ENCODE measurements at regions not wholly inside any gene's neighbourhood (a gene's known extent, or its start where the extent isn't known, plus 50 kb on each side); places are given as distances from the start of the nearest gene placed in this dataset.
"Not testable (repeated sequence)": the region's sequence is repeated elsewhere in the genome, so short reads cannot be mapped to it uniquely, and the experiment has no call there.

- H3K36me3 ChIP-seq; H3K9me3 ChIP-seq; H3K4me3 ChIP-seq; ATAC-seq; H3K27me3 ChIP-seq; H3K27ac ChIP-seq; DNase-seq; H3K4me1 ChIP-seq; intact Hi-C loops (cut with DNase I): not testable (repeated sequence)
- WGBS (ENCODE audit: insufficient coverage, low coverage, low lambda C conversion rate, missing lambda C conversion rate) = 50% methylated on average over 1 of the region's 5 CpGs
These were observed 78.8 kb upstream of the GPR39 start for GRCh38 chr2:132337844-132338243.

GRCh38 chr2:132347041-132347780, 69.4 kb upstream of the GPR39 start:
- intact Hi-C loops (cut with DNase I); H3K36me3 ChIP-seq; H3K9me3 ChIP-seq; H3K27me3 ChIP-seq; H3K4me1 ChIP-seq: not testable (repeated sequence)
- Histone ChIP-seq H3K27ac (peak overlapping the region; percentile 33 to 56 (median 35)), H3K4me3 (peak overlapping the region; percentile 49 to 59 (median 52))
- 8% methylated on average over 13 of the region's 34 CpGs for WGBS (ENCODE audit: insufficient coverage, low coverage, low lambda C conversion rate, missing lambda C conversion rate)
- DNase-seq (peak; percentile 77 to 93 (median 85)), ATAC-seq (peak; percentile 99 to 100 (median 100))

- H3K4me3 ChIP-seq; H3K27ac ChIP-seq; intact Hi-C loops (cut with DNase I); H3K27me3 ChIP-seq; H3K36me3 ChIP-seq; H3K4me1 ChIP-seq; H3K9me3 ChIP-seq: not testable (repeated sequence)
- peak; percentile 75 to 86 (median 78) for TF ChIP-seq CTCF (IDR thresholded peaks at IDR 0.05)
- DNase-seq (peak in 1 of 3 donors; percentile 46), ATAC-seq (peak; percentile 38 to 47 (median 43))
- WGBS (ENCODE audit: insufficient coverage, low coverage, low lambda C conversion rate, missing lambda C conversion rate) = 16% methylated on average over 8 of the region's 8 CpGs
These were observed 67.4 kb upstream of the GPR39 start for GRCh38 chr2:132349092-132349687.

GRCh38 chr2:132351668-132352067, 64.9 kb upstream of the GPR39 start:
- H3K36me3 ChIP-seq; ATAC-seq; H3K27me3 ChIP-seq; H3K9me3 ChIP-seq; H3K27ac ChIP-seq; intact Hi-C loops (cut with DNase I); H3K4me1 ChIP-seq; H3K4me3 ChIP-seq; DNase-seq: not testable (repeated sequence)
- 48% methylated on average over 4 of the region's 4 CpGs for WGBS (ENCODE audit: insufficient coverage, low coverage, low lambda C conversion rate, missing lambda C conversion rate)

- H3K9me3 ChIP-seq; H3K36me3 ChIP-seq; intact Hi-C loops (cut with DNase I); H3K27me3 ChIP-seq; H3K4me1 ChIP-seq; H3K27ac ChIP-seq: not testable (repeated sequence)
- DNase-seq (peak; percentile 52 to 82 (median 79)), ATAC-seq (peak; percentile 94 to 98 (median 97))
- peak overlapping the region; percentile 41 to 57 (median 53) for H3K4me3 ChIP-seq
- WGBS (ENCODE audit: insufficient coverage, low coverage, low lambda C conversion rate, missing lambda C conversion rate) = 15% methylated on average over 15 of the region's 44 CpGs
These were observed 64.1 kb upstream of the GPR39 start for GRCh38 chr2:132352481-132353001.

GRCh38 chr2:132353380-132353779, 63.2 kb upstream of the GPR39 start:
- intact Hi-C loops (cut with DNase I); H3K36me3 ChIP-seq; H3K4me1 ChIP-seq; H3K27me3 ChIP-seq; H3K27ac ChIP-seq; H3K9me3 ChIP-seq: not testable (repeated sequence)
- WGBS (ENCODE audit: insufficient coverage, low coverage, low lambda C conversion rate, missing lambda C conversion rate) = 0% methylated on average over 3 of the region's 32 CpGs
- ATAC-seq (peak in 3 of 4 donors; percentile 20 to 40 (median 32)), DNase-seq (peak; percentile 51 to 73 (median 68))
- H3K4me3 ChIP-seq = peak overlapping the region; percentile 41 to 57 (median 53)

- not testable (repeated sequence) for ATAC-seq
- WGBS (ENCODE audit: insufficient coverage, low coverage, low lambda C conversion rate, missing lambda C conversion rate) = 60% methylated on average over 11 of the region's 19 CpGs
These were observed 55.6 kb upstream of the GPR39 start for GRCh38 chr2:132360964-132361363.

GRCh38 chr2:132361498-132361897, 55.1 kb upstream of the GPR39 start:
- peak in 1 of 3 donors; percentile 23 for DNase-seq

More at GRCh38 chr2:132360964-132361363, 55.6 kb upstream of the GPR39 start:
- H3K27me3 ChIP-seq; H3K27ac ChIP-seq; intact Hi-C loops (cut with DNase I); H3K36me3 ChIP-seq; H3K9me3 ChIP-seq; H3K4me3 ChIP-seq; H3K4me1 ChIP-seq: not testable (repeated sequence)
- peak in 2 of 3 donors; percentile 22 to 61 for DNase-seq

GRCh38 chr2:132363352-132363751, 53.3 kb upstream of the GPR39 start:
- not testable (repeated sequence) for ATAC-seq
- 58% methylated on average over 2 of the region's 2 CpGs for WGBS (ENCODE audit: insufficient coverage, low coverage, low lambda C conversion rate, missing lambda C conversion rate)

More at GRCh38 chr2:132361498-132361897, 55.1 kb upstream of the GPR39 start:
- H3K36me3 ChIP-seq; H3K27ac ChIP-seq; H3K4me3 ChIP-seq; intact Hi-C loops (cut with DNase I); H3K4me1 ChIP-seq; H3K9me3 ChIP-seq; H3K27me3 ChIP-seq: not testable (repeated sequence)
- WGBS (ENCODE audit: insufficient coverage, low coverage, low lambda C conversion rate, missing lambda C conversion rate) = 74% methylated on average over 4 of the region's 16 CpGs
- peak in 1 of 4 donors; percentile 28 for ATAC-seq

GRCh38 chr2:132365963-132366362, 50.6 kb upstream of the GPR39 start:
- H3K36me3 ChIP-seq; H3K4me1 ChIP-seq; H3K4me3 ChIP-seq; ATAC-seq; H3K27me3 ChIP-seq; intact Hi-C loops (cut with DNase I); H3K9me3 ChIP-seq; DNase-seq; H3K27ac ChIP-seq: not testable (repeated sequence)
- 33% methylated on average over 1 of the region's 3 CpGs for WGBS (ENCODE audit: insufficient coverage, low coverage, low lambda C conversion rate, missing lambda C conversion rate)

More at GRCh38 chr2:132363352-132363751, 53.3 kb upstream of the GPR39 start:
- H3K27me3 ChIP-seq; H3K4me3 ChIP-seq; DNase-seq; intact Hi-C loops (cut with DNase I); H3K4me1 ChIP-seq; H3K9me3 ChIP-seq; H3K27ac ChIP-seq; H3K36me3 ChIP-seq: not testable (repeated sequence)

Measured in right lobe of liver (tissue), 6 donors.